ENCODE measurements at regions not wholly inside any gene's neighbourhood (a gene's known extent, or its start where the extent isn't known, plus 50 kb on each side); places are given as distances from the start of the nearest gene placed in this dataset.
A peak's percentile ranks its signal among the peaks of the same experiment; 100 is the strongest.

DNA sequence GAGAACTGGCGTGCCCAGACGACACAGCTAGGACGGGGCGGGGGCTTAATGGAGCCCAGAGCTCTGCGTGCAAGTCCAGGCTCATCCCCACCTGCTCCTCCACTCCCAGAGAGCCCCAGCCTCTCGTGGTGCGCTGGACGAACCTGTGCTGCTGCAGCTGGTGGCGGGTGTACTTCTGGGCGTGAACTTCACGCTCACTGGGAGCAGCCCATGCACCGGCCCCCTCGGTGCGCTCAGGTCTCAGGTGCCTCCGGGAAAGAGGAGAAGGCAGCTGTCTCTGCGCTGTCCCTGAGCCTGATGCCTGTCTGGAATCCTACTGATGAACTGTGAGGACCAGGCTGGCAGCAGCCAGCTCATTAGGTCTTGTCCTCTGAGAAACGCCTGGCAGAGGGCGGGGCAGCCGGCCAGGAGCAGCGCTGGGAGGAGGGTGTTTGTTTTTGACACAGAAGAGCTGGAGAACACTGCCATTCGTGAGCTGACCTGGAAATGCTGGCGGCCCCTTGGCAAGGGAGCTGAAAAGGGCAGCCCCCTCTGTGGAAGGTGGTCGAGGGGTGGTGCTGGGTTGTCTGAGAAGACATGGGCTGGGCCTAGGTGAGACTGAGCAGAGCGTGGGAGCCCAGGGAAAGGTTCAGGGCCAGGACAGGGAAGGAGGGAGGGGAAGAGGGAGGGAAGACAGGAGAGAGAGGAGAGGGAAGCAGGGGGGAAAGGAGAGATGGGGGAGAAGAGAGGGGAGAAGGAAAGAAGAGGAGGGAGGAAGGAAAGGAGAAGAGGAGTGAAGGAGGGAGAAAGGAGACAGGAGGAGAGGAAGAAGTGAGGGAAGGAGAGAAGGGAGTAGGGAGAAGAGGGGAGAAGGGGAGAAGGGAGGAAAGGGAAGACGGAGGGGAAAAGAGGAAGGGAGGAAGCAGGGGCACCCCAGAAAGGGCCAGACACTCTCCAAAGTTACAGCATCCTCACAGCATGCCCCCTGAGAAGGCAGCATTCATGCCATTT is 53.5 kb upstream of the TNS3 start (continued):
- TF ChIP-seq, protein P1, sequence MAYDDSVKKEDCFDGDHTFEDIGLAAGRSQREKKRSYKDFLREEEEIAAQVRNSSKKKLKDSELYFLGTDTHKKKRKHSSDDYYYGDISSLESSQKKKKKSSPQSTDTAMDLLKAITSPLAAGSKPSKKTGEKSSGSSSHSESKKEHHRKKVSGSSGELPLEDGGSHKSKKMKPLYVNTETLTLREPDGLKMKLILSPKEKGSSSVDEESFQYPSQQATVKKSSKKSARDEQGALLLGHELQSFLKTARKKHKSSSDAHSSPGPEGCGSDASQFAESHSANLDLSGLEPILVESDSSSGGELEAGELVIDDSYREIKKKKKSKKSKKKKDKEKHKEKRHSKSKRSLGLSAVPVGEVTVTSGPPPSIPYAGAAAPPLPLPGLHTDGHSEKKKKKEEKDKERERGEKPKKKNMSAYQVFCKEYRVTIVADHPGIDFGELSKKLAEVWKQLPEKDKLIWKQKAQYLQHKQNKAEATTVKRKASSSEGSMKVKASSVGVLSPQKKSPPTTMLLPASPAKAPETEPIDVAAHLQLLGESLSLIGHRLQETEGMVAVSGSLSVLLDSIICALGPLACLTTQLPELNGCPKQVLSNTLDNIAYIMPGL (CRISPR knock-in tag; IDR thresholded peaks at IDR 0.05; ENCODE audit: borderline replicate concordance in 1 of 2, low read depth in 1 of 2): no peak; a peak in 1 of 4 replicates
- peak; percentile 67 for TF ChIP-seq ZNF777 (CRISPR knock-in tag; IDR thresholded peaks at IDR 0.05)
- TF ChIP-seq, protein P2, sequence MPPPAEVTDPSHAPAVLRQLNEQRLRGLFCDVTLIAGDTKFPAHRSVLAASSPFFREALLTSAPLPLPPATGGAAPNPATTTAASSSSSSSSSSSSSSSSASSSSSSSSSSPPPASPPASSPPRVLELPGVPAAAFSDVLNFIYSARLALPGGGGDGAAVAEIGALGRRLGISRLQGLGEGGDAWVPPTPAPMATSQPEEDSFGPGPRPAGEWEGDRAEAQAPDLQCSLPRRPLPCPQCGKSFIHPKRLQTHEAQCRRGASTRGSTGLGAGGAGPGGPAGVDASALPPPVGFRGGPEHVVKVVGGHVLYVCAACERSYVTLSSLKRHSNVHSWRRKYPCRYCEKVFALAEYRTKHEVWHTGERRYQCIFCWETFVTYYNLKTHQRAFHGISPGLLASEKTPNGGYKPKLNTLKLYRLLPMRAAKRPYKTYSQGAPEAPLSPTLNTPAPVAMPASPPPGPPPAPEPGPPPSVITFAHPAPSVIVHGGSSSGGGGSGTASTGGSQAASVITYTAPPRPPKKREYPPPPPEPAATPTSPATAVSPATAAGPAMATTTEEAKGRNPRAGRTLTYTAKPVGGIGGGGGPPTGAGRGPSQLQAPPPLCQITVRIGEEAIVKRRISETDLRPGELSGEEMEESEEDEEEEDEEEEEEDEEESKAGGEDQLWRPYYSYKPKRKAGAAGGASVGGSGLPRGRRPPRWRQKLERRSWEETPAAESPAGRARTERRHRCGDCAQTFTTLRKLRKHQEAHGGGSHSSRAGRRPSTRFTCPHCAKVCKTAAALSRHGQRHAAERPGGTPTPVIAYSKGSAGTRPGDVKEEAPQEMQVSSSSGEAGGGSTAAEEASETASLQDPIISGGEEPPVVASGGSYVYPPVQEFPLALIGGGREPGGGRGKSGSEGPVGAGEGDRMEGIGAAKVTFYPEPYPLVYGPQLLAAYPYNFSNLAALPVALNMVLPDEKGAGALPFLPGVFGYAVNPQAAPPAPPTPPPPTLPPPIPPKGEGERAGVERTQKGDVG (CRISPR knock-in tag; IDR thresholded peaks at IDR 0.05; ENCODE audit: borderline replicate concordance): 0 out of 2 replicates have a peak, but pooled peaks have one; percentile 71
- TF ChIP-seq KMT2A (CRISPR knock-in tag; IDR thresholded peaks at IDR 0.05): peak; percentile 29; the same call in 1 of the 2 replicates
- no peak for TF ChIP-seq CREM (IDR thresholded peaks at IDR 0.05)
- no peak for TF ChIP-seq CREM (CRISPR knock-in tag; IDR thresholded peaks at IDR 0.05)
- TF ChIP-seq POLR2A (IDR thresholded peaks at IDR 0.05; ENCODE audit: insufficient read depth in 1 of 2, low read depth in 2 of 2, low read length in 2 of 2): peak in 1 of 2 experiments; percentile 55; a peak in 2 of 4 replicates
- TF ChIP-seq NFYC (CRISPR knock-in tag; IDR thresholded peaks at IDR 0.05): no peak
- TF ChIP-seq CCAR2 (optimal IDR thresholded peaks at IDR 0.05; ENCODE audit: low read depth, low read length): peak; percentile 22
- TF ChIP-seq, protein P3, sequence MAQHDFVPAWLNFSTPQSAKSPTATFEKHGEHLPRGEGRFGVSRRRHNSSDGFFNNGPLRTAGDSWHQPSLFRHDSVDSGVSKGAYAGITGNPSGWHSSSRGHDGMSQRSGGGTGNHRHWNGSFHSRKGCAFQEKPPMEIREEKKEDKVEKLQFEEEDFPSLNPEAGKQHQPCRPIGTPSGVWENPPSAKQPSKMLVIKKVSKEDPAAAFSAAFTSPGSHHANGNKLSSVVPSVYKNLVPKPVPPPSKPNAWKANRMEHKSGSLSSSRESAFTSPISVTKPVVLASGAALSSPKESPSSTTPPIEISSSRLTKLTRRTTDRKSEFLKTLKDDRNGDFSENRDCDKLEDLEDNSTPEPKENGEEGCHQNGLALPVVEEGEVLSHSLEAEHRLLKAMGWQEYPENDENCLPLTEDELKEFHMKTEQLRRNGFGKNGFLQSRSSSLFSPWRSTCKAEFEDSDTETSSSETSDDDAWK (CRISPR knock-in tag; IDR thresholded peaks at IDR 0.05): no peak
- TF ChIP-seq ZNF354B (CRISPR knock-in tag; IDR thresholded peaks at IDR 0.05): no peak
- 0 out of 2 replicates have a peak, but pooled peaks have one; percentile 17 for TF ChIP-seq ZSCAN22 (CRISPR knock-in tag; IDR thresholded peaks at IDR 0.05)
- 0 out of 2 replicates have a peak, but pooled peaks have one; percentile 62 for TF ChIP-seq ZNF775 (CRISPR knock-in tag; IDR thresholded peaks at IDR 0.05; ENCODE audit: borderline replicate concordance)
- no peak for TF ChIP-seq CENPT (CRISPR knock-in tag; IDR thresholded peaks at IDR 0.05; ENCODE audit: low read depth)
- TF ChIP-seq HIVEP1 (CRISPR knock-in tag; IDR thresholded peaks at IDR 0.05): no peak
- TF ChIP-seq RAD21 (CRISPR knock-in tag; IDR thresholded peaks at IDR 0.05): 0 out of 2 replicates have a peak, but pooled peaks have one; percentile 39
- no peak for TF ChIP-seq DMAP1 (CRISPR knock-in tag; IDR thresholded peaks at IDR 0.05)
- TF ChIP-seq, protein P4, sequence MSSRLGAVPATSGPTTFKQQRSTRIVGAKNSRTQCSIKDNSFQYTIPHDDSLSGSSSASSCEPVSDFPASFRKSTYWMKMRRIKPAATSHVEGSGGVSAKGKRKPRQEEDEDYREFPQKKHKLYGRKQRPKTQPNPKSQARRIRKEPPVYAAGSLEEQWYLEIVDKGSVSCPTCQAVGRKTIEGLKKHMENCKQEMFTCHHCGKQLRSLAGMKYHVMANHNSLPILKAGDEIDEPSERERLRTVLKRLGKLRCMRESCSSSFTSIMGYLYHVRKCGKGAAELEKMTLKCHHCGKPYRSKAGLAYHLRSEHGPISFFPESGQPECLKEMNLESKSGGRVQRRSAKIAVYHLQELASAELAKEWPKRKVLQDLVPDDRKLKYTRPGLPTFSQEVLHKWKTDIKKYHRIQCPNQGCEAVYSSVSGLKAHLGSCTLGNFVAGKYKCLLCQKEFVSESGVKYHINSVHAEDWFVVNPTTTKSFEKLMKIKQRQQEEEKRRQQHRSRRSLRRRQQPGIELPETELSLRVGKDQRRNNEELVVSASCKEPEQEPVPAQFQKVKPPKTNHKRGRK (CRISPR knock-in tag; IDR thresholded peaks at IDR 0.05): peak; percentile 98
- no peak for TF ChIP-seq SIX1 (CRISPR knock-in tag; IDR thresholded peaks at IDR 0.05; ENCODE audit: borderline replicate concordance)
- TF ChIP-seq KDM6A (CRISPR knock-in tag; IDR thresholded peaks at IDR 0.05; ENCODE audit: low read depth): no peak
- TF ChIP-seq ZNF883 (CRISPR knock-in tag; IDR thresholded peaks at IDR 0.05; ENCODE audit: not compliant biosample characterization): peak; percentile 38
- no peak for TF ChIP-seq ZNF432 (CRISPR knock-in tag; IDR thresholded peaks at IDR 0.05; ENCODE audit: borderline replicate concordance)

Measured in HepG2 (cell line).